HepG2 (cell line): ENCODE measurements at regions not wholly inside any gene's neighbourhood (a gene's known extent, or its start where the extent isn't known, plus 50 kb on each side); places are given as distances from the start of the nearest gene placed in this dataset.

ENCODE experiments used
- ATAC-seq: fragments of 200-7000 bp; cut with Tn5 transposase; 3 replicates; pipeline ENCODE4 v1.9.1; 2020; ENCODE audit warnings: mild to moderate bottlenecking, moderate library complexity
- BruUV-seq: library from RNA; stranded (reverse); fragments of 400-500 nt; replicated peaks from 2 replicates; lab custom pipeline; 2021; lab: Mats Ljungman, UMichigan
- CTCF ChIA-PET: fragments of 300-600 bp; formaldehyde crosslinking; extraction: SDS; loops from one replicate; lab custom pipeline; 2021; ENCODE audit warnings: low total read pairs, inconsistent platforms, low intra/inter-chr PET ratio; lab: Yijun Ruan, JAX
- POLR2A ChIA-PET: fragments of 350-600 bp; sonication (Branson Sonifier 250); formaldehyde crosslinking; loops from one replicate; lab custom pipeline; 2020; ENCODE audit warnings: antibody characterized with exemption, inconsistent platforms; lab: Yijun Ruan, JAX
- DNase-seq: peaks from one replicate; pipeline ENCODE4 v3.0.0-alpha.2; 2015; ENCODE audit warnings: low spot score
- FAIRE-seq: peaks from 3 replicates; lab custom pipeline; 2011; peaks lifted over from hg19 to GRCh38; lab: Jason Lieb, UNC
- H2AFZ ChIP-seq: one replicate; pipeline ENCODE4 v1.6.1; 2011; ENCODE audit warnings: low read length, inconsistent platforms
- H3K27ac ChIP-seq: fragments of 300-600 bp; 3 replicates; pipeline ENCODE4 v1.8.0; 2011; ENCODE audit warnings: mixed run types, mild to moderate bottlenecking, mixed read lengths, low read length, inconsistent platforms; ENCODE audit not compliant: insufficient read depth; ENCODE audit errors: extremely low read length
- H3K27me3 ChIP-seq, 2 experiments: fragments of 200-600 bp in 1 of 2; 2 replicates in 1 of 2; 3 replicates in 1 of 2; pipeline versions ENCODE4 v1.6.0 to v1.8.0; 2011; ENCODE audit warnings: low read length in 2 of 2, mild to moderate bottlenecking in 2 of 2, moderate library complexity in 2 of 2, inconsistent platforms in 1 of 2; ENCODE audit not compliant: insufficient read depth in 2 of 2, control insufficient read depth in 1 of 2
- H3K36me3 ChIP-seq, 2 experiments: fragments of 200-600 bp in 1 of 2; replicated peaks in 1 of 2; 2 replicates in 1 of 2; 3 replicates in 1 of 2; pipeline versions ENCODE4 v1.5.1 to v1.8.0; 2011; ENCODE audit warnings: low read length in 2 of 2, inconsistent platforms in 1 of 2; ENCODE audit not compliant: insufficient read depth in 2 of 2, control insufficient read depth in 1 of 2
- H3K4me1 ChIP-seq: 2 replicates; pipeline ENCODE4 v1.5.1; 2012; ENCODE audit warnings: low read length, inconsistent platforms; ENCODE audit not compliant: insufficient read depth
- H3K4me2 ChIP-seq: 2 replicates; pipeline ENCODE4 v1.6.0; 2011; ENCODE audit warnings: low read depth, low read length, inconsistent platforms
- H3K4me3 ChIP-seq, 3 experiments: fragments of 200-600 bp in 1 of 3; sonication (generic), shearing (Covaris generic) in 1 of 3; replicated peaks in 1 of 3; 2 replicates each; pipeline ENCODE4 v1.5.1; 2011 to 2016; ENCODE audit warnings: low read length in 3 of 3, inconsistent platforms in 2 of 3, low read depth in 2 of 3, mild to moderate bottlenecking in 2 of 3, control low read depth in 1 of 3, mixed read lengths in 1 of 3; ENCODE audit not compliant: insufficient read depth in 1 of 3
- H3K79me2 ChIP-seq: one replicate; pipeline ENCODE4 v1.6.1; 2011; ENCODE audit warnings: low read length, inconsistent platforms; ENCODE audit not compliant: insufficient read depth
- H3K9ac ChIP-seq: 2 replicates; pipeline ENCODE4 v1.6.0; 2011; ENCODE audit warnings: mild to moderate bottlenecking, low read depth, low read length, inconsistent platforms; ENCODE audit not compliant: insufficient read depth
- H3K9me3 ChIP-seq: 2 replicates; pipeline ENCODE4 v1.5.1; 2012; ENCODE audit warnings: mild to moderate bottlenecking, low read length
- H4K20me1 ChIP-seq: 2 replicates; pipeline ENCODE4 v1.6.0; 2011; ENCODE audit warnings: inconsistent platforms, mild to moderate bottlenecking, low read length, moderate library complexity; ENCODE audit not compliant: insufficient read depth
- ARID2 ChIP-seq: sonication (generic); formaldehyde crosslinking; IDR thresholded peaks from 2 replicates; pipeline ENCODE4 v1.8.1; 2022; ENCODE audit warnings: mild to moderate bottlenecking, missing genetic modification reagents, borderline replicate concordance
- MLLT10 ChIP-seq: sonication (generic); formaldehyde crosslinking; IDR thresholded peaks from 2 replicates; pipeline ENCODE4 v1.4.0; 2020; ENCODE audit warnings: missing genetic modification reagents
- MTA1 ChIP-seq: sonication (generic); formaldehyde crosslinking; IDR thresholded peaks from 2 replicates; pipeline ENCODE4 v1.4.0; 2020; ENCODE audit warnings: missing genetic modification reagents, mild to moderate bottlenecking, borderline replicate concordance
- NBN ChIP-seq: fragments of 450-650 bp; conservative IDR thresholded peaks from 2 replicates; pipeline ENCODE4 v1.6.1; 2017
- PRPF4 ChIP-seq: fragments of 200-400 bp; formaldehyde crosslinking; IDR thresholded peaks from 2 replicates; pipeline ENCODE4 v1.6.1; 2016; ENCODE audit warnings: low read length, low read depth; ENCODE audit not compliant: poor library complexity, severe bottlenecking
- RORA ChIP-seq: sonication (generic); formaldehyde crosslinking; IDR thresholded peaks from 2 replicates; pipeline ENCODE4 v1.5.0; 2020; ENCODE audit warnings: mild to moderate bottlenecking, missing genetic modification reagents, moderate library complexity
- SRF ChIP-seq: IDR thresholded peaks from 2 replicates; pipeline ENCODE4 v1.6.1; 2011; ENCODE audit warnings: mild to moderate bottlenecking, low read depth, low read length, moderate library complexity
- SUZ12 ChIP-seq: fragments of 150-350 bp; IDR thresholded peaks from 2 replicates; pipeline ENCODE4 v1.6.1; 2014; ENCODE audit warnings: low read depth, low read length
- TBX2 ChIP-seq: sonication (generic); formaldehyde crosslinking; IDR thresholded peaks from 2 replicates; pipeline ENCODE4 v1.5.0; 2020; ENCODE audit warnings: missing genetic modification reagents, mild to moderate bottlenecking, borderline replicate concordance
- ZFX ChIP-seq: sonication (generic); formaldehyde crosslinking; IDR thresholded peaks from 2 replicates; pipeline ENCODE4 v1.4.0; 2020; ENCODE audit warnings: mild to moderate bottlenecking, low read depth, missing genetic modification reagents, moderate library complexity
- ZNF564 ChIP-seq: sonication (generic); formaldehyde crosslinking; IDR thresholded peaks from 2 replicates; pipeline ENCODE4 v1.8.1; 2023; ENCODE audit warnings: mild to moderate bottlenecking, missing genetic modification reagents
- ZNF570 ChIP-seq: sonication (generic); formaldehyde crosslinking; IDR thresholded peaks from 2 replicates; pipeline ENCODE4 v1.4.0; 2020; ENCODE audit warnings: mild to moderate bottlenecking, missing genetic modification reagents, borderline replicate concordance
- ZNF660 ChIP-seq: sonication (generic); formaldehyde crosslinking; IDR thresholded peaks from 2 replicates; pipeline ENCODE4 v1.5.1; 2020; ENCODE audit warnings: mild to moderate bottlenecking, low read depth, missing genetic modification reagents, borderline replicate concordance
- WGBS: methylation state at CpG from one replicate; pipeline ENCODE4 v1.1.6; 2017; ENCODE audit warnings: low lambda C conversion rate; 5-methylcytosine and 5-hydroxymethylcytosine counted together
- in situ Hi-C: cut with HindIII; loops from 2 replicates; pipeline ENCODE4 v1.10.0; 2017; ENCODE audit warnings: low pct_unique_long_range_greater_than_20kb; ENCODE audit not compliant: extremely low pct_ligation_motif_present
- intact Hi-C: fragments of 100-400 bp; cut with micrococcal nuclease; formaldehyde crosslinking; loops from one replicate; pipeline ENCODE4 v1.10.0; 2022; ENCODE audit not compliant: unreplicated experiment
- TF ChIP-seq, protein P1 (sequence below): sonication (generic); formaldehyde crosslinking; IDR thresholded peaks from 2 replicates; pipeline ENCODE4 v1.4.0; 2020; ENCODE audit warnings: mild to moderate bottlenecking, missing genetic modification reagents
- TF ChIP-seq, protein P2 (sequence below): IDR thresholded peaks from 2 replicates; pipeline ENCODE4 v1.6.1; 2016; ENCODE audit warnings: missing compliant biosample characterization, missing genetic modification reagents, borderline replicate concordance
- TF ChIP-seq, protein P3 (sequence below): sonication (generic); formaldehyde crosslinking; IDR thresholded peaks from 2 replicates; pipeline ENCODE4 v1.4.0; 2020; ENCODE audit warnings: mild to moderate bottlenecking, missing genetic modification reagents
- TF ChIP-seq, protein P4 (sequence below): sonication (generic); formaldehyde crosslinking; IDR thresholded peaks from 2 replicates; pipeline ENCODE4 v1.5.0; 2020; ENCODE audit warnings: missing genetic modification reagents

DNA sequence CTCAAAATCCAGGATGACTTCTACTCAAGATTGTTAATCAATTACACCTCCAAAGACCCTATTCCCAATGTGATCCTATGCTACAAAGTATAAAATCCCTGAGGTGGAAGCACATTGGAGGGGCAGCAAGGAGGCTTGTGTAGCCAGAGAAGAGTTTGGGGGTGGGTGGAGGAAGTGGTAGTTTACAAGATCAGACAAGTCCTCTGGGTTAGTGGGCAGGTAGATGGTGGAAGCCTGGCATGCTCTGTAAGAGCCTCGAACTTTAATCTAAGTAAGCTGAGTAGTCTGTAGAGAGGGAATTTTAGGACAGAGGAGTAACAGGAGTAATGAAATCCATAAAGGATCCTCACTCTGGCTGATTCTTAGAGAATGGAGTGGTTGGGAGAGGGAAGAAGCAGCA is 65.0 kb upstream of the KCTD3 start (continued):
- TF ChIP-seq, protein P1, sequence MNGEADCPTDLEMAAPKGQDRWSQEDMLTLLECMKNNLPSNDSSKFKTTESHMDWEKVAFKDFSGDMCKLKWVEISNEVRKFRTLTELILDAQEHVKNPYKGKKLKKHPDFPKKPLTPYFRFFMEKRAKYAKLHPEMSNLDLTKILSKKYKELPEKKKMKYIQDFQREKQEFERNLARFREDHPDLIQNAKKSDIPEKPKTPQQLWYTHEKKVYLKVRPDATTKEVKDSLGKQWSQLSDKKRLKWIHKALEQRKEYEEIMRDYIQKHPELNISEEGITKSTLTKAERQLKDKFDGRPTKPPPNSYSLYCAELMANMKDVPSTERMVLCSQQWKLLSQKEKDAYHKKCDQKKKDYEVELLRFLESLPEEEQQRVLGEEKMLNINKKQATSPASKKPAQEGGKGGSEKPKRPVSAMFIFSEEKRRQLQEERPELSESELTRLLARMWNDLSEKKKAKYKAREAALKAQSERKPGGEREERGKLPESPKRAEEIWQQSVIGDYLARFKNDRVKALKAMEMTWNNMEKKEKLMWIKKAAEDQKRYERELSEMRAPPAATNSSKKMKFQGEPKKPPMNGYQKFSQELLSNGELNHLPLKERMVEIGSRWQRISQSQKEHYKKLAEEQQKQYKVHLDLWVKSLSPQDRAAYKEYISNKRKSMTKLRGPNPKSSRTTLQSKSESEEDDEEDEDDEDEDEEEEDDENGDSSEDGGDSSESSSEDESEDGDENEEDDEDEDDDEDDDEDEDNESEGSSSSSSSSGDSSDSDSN (CRISPR knock-in tag) = no peak
- TF ChIP-seq ZNF570 (CRISPR knock-in tag) (no peak), SUZ12 (no peak), TBX2 (no peak)
- TF ChIP-seq, all 625 proteins: peak for 0

DNA sequence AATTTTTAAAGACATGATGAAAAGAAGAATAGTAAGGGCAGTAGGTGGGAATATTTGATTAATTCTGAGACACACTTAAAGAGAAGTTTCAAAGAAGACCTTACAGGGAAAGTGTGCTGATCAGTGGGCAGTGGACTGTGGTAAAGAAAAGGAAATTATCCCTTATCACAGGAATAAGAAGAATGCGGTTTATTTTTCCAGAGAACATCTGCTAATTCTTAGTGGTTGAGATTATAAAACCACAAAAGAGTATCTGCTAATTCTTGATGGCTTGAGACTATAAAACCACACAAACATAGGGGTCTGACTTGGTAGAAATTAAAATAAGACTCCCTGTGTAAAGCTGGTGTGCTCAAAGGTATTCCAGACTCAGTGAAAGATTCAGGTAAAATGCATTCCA is 60.0 kb upstream of the KCTD3 start:
- no peak overlapping the region for H2AFZ ChIP-seq
- ATAC-seq (no peak), FAIRE-seq (no peak), DNase-seq (no peak)
- no peaks in the 10 kb centered on the region for H3K4me1 ChIP-seq
- H3K79me2 ChIP-seq = no peaks in the 10 kb centered on the region
- ChIA-PET POLR2A (no interaction called here), CTCF (no interaction called here)
- H3K27ac ChIP-seq = no peak overlapping the region
- in situ Hi-C loops (no loop called here), intact Hi-C loops (no loop called here)
- no peak overlapping the region for H3K4me3 ChIP-seq
- H3K9ac ChIP-seq = no peak overlapping the region
- no peak overlapping the region for H3K4me2 ChIP-seq
- no peaks in the 10 kb centered on the region for H3K27me3 ChIP-seq
- 5% methylated on average over 1 of the region's 1 CpG for WGBS
- H3K36me3 ChIP-seq = no peaks in the 10 kb centered on the region
- H4K20me1 ChIP-seq = no peaks in the 10 kb centered on the region
- BruUV-seq = no TSS peak
- peaks cover 12% of the 10 kb centered on the region for H3K9me3 ChIP-seq
- TF ChIP-seq ZNF660 (no peak), ZFX (CRISPR knock-in tag) (no peak), ARID2 (CRISPR knock-in tag) (no peak), RORA (CRISPR knock-in tag) (no peak), SRF (no peak), ZNF564 (CRISPR knock-in tag) (no peak), MLLT10 (CRISPR knock-in tag) (no peak), NBN (no peak), PRPF4 (no peak), MTA1 (no peak)
- TF ChIP-seq, protein P2, sequence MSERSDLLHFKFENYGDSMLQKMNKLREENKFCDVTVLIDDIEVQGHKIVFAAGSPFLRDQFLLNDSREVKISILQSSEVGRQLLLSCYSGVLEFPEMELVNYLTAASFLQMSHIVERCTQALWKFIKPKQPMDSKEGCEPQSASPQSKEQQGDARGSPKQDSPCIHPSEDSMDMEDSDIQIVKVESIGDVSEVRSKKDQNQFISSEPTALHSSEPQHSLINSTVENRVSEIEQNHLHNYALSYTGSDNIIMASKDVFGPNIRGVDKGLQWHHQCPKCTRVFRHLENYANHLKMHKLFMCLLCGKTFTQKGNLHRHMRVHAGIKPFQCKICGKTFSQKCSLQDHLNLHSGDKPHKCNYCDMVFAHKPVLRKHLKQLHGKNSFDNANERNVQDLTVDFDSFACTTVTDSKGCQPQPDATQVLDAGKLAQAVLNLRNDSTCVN (CRISPR knock-in tag) = no peak
- TF ChIP-seq, protein P3, sequence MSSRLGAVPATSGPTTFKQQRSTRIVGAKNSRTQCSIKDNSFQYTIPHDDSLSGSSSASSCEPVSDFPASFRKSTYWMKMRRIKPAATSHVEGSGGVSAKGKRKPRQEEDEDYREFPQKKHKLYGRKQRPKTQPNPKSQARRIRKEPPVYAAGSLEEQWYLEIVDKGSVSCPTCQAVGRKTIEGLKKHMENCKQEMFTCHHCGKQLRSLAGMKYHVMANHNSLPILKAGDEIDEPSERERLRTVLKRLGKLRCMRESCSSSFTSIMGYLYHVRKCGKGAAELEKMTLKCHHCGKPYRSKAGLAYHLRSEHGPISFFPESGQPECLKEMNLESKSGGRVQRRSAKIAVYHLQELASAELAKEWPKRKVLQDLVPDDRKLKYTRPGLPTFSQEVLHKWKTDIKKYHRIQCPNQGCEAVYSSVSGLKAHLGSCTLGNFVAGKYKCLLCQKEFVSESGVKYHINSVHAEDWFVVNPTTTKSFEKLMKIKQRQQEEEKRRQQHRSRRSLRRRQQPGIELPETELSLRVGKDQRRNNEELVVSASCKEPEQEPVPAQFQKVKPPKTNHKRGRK (CRISPR knock-in tag) = no peak
- TF ChIP-seq, protein P4, sequence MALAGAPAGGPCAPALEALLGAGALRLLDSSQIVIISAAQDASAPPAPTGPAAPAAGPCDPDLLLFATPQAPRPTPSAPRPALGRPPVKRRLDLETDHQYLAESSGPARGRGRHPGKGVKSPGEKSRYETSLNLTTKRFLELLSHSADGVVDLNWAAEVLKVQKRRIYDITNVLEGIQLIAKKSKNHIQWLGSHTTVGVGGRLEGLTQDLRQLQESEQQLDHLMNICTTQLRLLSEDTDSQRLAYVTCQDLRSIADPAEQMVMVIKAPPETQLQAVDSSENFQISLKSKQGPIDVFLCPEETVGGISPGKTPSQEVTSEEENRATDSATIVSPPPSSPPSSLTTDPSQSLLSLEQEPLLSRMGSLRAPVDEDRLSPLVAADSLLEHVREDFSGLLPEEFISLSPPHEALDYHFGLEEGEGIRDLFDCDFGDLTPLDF (CRISPR knock-in tag) = no peak
